Chondrocyte (in vitro differentiated cells): ENCODE measurements at regions not wholly inside any gene's neighbourhood (a gene's known extent, or its start where the extent isn't known, plus 50 kb on each side); places are given as distances from the start of the nearest gene placed in this dataset.

Source experiments
- DNase-seq: peaks from one replicate; pipeline ENCODE4 v3.0.0; 2021; ENCODE audit warnings: mixed read lengths, low spot score
- H3K27ac Mint-ChIP-seq: one replicate; pipeline ENCODE4 v1.8.0; 2021; ENCODE audit warnings: mild to moderate bottlenecking, moderate library complexity, mixed read lengths; ENCODE audit not compliant: unreplicated experiment
- H3K27me3 Mint-ChIP-seq: 2 replicates; pipeline ENCODE4 v1.8.0; 2021; ENCODE audit warnings: low read depth, mixed read lengths
- H3K36me3 Mint-ChIP-seq: 2 replicates; pipeline ENCODE4 v1.8.0; 2021; ENCODE audit warnings: low read depth, mixed read lengths
- H3K4me1 Mint-ChIP-seq: 2 replicates; pipeline ENCODE4 v1.8.0; 2021; ENCODE audit warnings: low read depth, mild to moderate bottlenecking, mixed read lengths
- H3K4me3 Mint-ChIP-seq: one replicate; pipeline ENCODE4 v1.8.0; 2021; ENCODE audit warnings: mild to moderate bottlenecking, moderate library complexity, mixed read lengths; ENCODE audit not compliant: unreplicated experiment
- H3K9me3 Mint-ChIP-seq: 2 replicates; pipeline ENCODE4 v1.8.0; 2021; ENCODE audit warnings: low read depth, mixed read lengths
- CTCF ChIP-seq: fragments of 200-600 bp; sonication (generic); IDR thresholded peaks from 2 replicates; pipeline ENCODE4 v1.5.0; 2021; ENCODE audit warnings: antibody characterized with exemption, mild to moderate bottlenecking, moderate library complexity

GRCh38 chr9:115651461-115651860 lies 502.1 kb upstream of the PAPPA start:
- H3K27ac Mint-ChIP-seq = peak overlapping the region; percentile 93
- no peak for DNase-seq
- no peaks in the 10 kb centered on the region for H3K36me3 Mint-ChIP-seq
- no peak for TF ChIP-seq CTCF
- H3K4me1 Mint-ChIP-seq = peaks cover 44% of the 10 kb centered on the region
- no peak overlapping the region for H3K4me3 Mint-ChIP-seq
- peaks cover 5% of the 10 kb centered on the region for H3K9me3 Mint-ChIP-seq
- H3K27me3 Mint-ChIP-seq = no peaks in the 10 kb centered on the region

GRCh38 chr9:115653171-115653606 lies 500.4 kb upstream of the PAPPA start:
- H3K27me3 Mint-ChIP-seq = no peaks in the 10 kb centered on the region
- H3K4me1 Mint-ChIP-seq = peaks cover 50% of the 10 kb centered on the region
- H3K27ac Mint-ChIP-seq = no peak overlapping the region

GRCh38 chr9:115657695-115658094 lies 495.9 kb upstream of the PAPPA start:
- Mint-ChIP-seq H3K9me3 (no peaks in the 10 kb centered on the region), H3K4me1 (peaks cover 33% of the 10 kb centered on the region), H3K4me3 (no peak overlapping the region), H3K36me3 (no peaks in the 10 kb centered on the region), H3K27ac (no peak overlapping the region), H3K27me3 (no peaks in the 10 kb centered on the region)
- no peak for TF ChIP-seq CTCF
- no peak for DNase-seq

More at GRCh38 chr9:115653171-115653606, 500.4 kb upstream of the PAPPA start:
- no peak for DNase-seq
- peaks cover 5% of the 10 kb centered on the region for H3K9me3 Mint-ChIP-seq
- no peak overlapping the region for H3K4me3 Mint-ChIP-seq
- no peak for TF ChIP-seq CTCF
- no peaks in the 10 kb centered on the region for H3K36me3 Mint-ChIP-seq

GRCh38 chr9:115665519-115665918 lies 488.1 kb upstream of the PAPPA start:
- peaks cover 54% of the 10 kb centered on the region for H3K4me1 Mint-ChIP-seq
- peaks cover 3% of the 10 kb centered on the region for H3K36me3 Mint-ChIP-seq
- no peak overlapping the region for H3K4me3 Mint-ChIP-seq
- H3K27ac Mint-ChIP-seq = peak overlapping the region; percentile 80
- no peak for DNase-seq
- no peak for TF ChIP-seq CTCF
- no peaks in the 10 kb centered on the region for H3K27me3 Mint-ChIP-seq
- no peaks in the 10 kb centered on the region for H3K9me3 Mint-ChIP-seq

GRCh38 chr9:115668521-115668920 lies 485.1 kb upstream of the PAPPA start:
- H3K9me3 Mint-ChIP-seq = no peaks in the 10 kb centered on the region
- no peak for TF ChIP-seq CTCF
- H3K27me3 Mint-ChIP-seq = no peaks in the 10 kb centered on the region
- no peak overlapping the region for H3K4me3 Mint-ChIP-seq
- H3K4me1 Mint-ChIP-seq = peaks cover 74% of the 10 kb centered on the region
- H3K36me3 Mint-ChIP-seq = peaks cover 3% of the 10 kb centered on the region
- no peak for DNase-seq
- H3K27ac Mint-ChIP-seq = peak overlapping the region; percentile 93
